T-cell (primary cell): ENCODE measurements at regions not wholly inside any gene's neighbourhood (a gene's known extent, or its start where the extent isn't known, plus 50 kb on each side); places are given as distances from the start of the nearest gene placed in this dataset.

Experiments used
- ATAC-seq, 4 experiments: fragments of 200-7000 bp in 3 of 4; fragments of 150-1000 bp in 1 of 4; cut with Tn5 transposase; replicated peaks in 1 of 4; 1 replicate in 3 of 4; 2 replicates in 1 of 4; pipeline ENCODE4 v1.10.0; 2021; ENCODE audit warnings: moderate library complexity in 3 of 4, mild to moderate bottlenecking in 2 of 4, moderate number of reproducible peaks in 1 of 4
- CTCF ChIA-PET, 2 donors: fragments of 300-600 bp; sonication (Branson Sonifier 250); formaldehyde crosslinking; loops; one replicate each; lab custom pipeline; 2022; ENCODE audit warnings: antibody characterized with exemption in 2 of 2; lab: Charles Lee
- POLR2A ChIA-PET, 2 donors: fragments of 300-600 bp; sonication (Branson Sonifier 250); formaldehyde crosslinking; loops; one replicate each; lab custom pipeline; 2022; ENCODE audit warnings: antibody characterized with exemption in 2 of 2; lab: Charles Lee
- DNase-seq, 35 experiments: peaks; one replicate each; pipeline versions ENCODE4 v3.0.0 to v3.0.0-alpha.2; 2013 to 2023
- H3K27ac ChIP-seq: one replicate; pipeline ENCODE4 v1.5.1; 2013; ENCODE audit warnings: low read length
- H3K27me3 ChIP-seq, 2 experiments: replicated peaks in 1 of 2; 1 replicate in 1 of 2; 2 replicates in 1 of 2; pipeline versions ENCODE4 v1.6.1 to v1.7.0; 2013; ENCODE audit warnings: low read length in 1 of 2, mixed read lengths in 1 of 2; ENCODE audit not compliant: control insufficient read depth in 2 of 2, insufficient read depth in 2 of 2; ENCODE audit errors: extremely low read depth in 1 of 2
- H3K36me3 ChIP-seq, 2 donors: 1 replicate in 1 of 2; 2 replicates in 1 of 2; pipeline versions ENCODE4 v1.6.1 to v1.7.0; 2013; ENCODE audit warnings: low read length in 1 of 2; ENCODE audit not compliant: control insufficient read depth in 2 of 2, insufficient read depth in 1 of 2; ENCODE audit errors: extremely low read depth in 1 of 2
- H3K4me1 ChIP-seq, 2 experiments: 1 replicate in 1 of 2; 2 replicates in 1 of 2; pipeline versions ENCODE4 v1.6.1 to v1.7.0; 2013; ENCODE audit warnings: low read length in 2 of 2, mixed read lengths in 1 of 2; ENCODE audit not compliant: insufficient read depth in 2 of 2, control insufficient read depth in 1 of 2; ENCODE audit errors: extremely low read depth in 1 of 2
- H3K4me3 ChIP-seq, 2 donors: 1 replicate in 1 of 2; 2 replicates in 1 of 2; pipeline versions ENCODE4 v1.5.1 to v1.7.0; 2013; ENCODE audit warnings: mild to moderate bottlenecking in 2 of 2, low read length in 1 of 2, moderate library complexity in 1 of 2; ENCODE audit not compliant: control insufficient read depth in 1 of 2; ENCODE audit errors: extremely low read depth in 1 of 2
- H3K9me3 ChIP-seq: 2 replicates; pipeline ENCODE4 v1.7.0; 2013
- H3K27ac Mint-ChIP-seq, 2 donors: one replicate each; pipeline ENCODE4 v1.8.0; 2020 to 2021; ENCODE audit warnings: mild to moderate bottlenecking in 2 of 2, mixed read lengths in 2 of 2
- H3K27me3 Mint-ChIP-seq, 2 donors: one replicate each; pipeline ENCODE4 v1.8.0; 2021 to 2022; ENCODE audit warnings: mixed read lengths in 2 of 2
- H3K36me3 Mint-ChIP-seq: one replicate; pipeline ENCODE4 v1.8.0; 2021; ENCODE audit warnings: mixed read lengths
- H3K4me1 Mint-ChIP-seq, 3 donors: one replicate each; pipeline ENCODE4 v1.8.0; 2020 to 2022; ENCODE audit warnings: mixed read lengths in 3 of 3, mild to moderate bottlenecking in 1 of 3
- H3K4me3 Mint-ChIP-seq, 3 donors: one replicate each; pipeline ENCODE4 v1.8.0; 2020 to 2022; ENCODE audit warnings: mild to moderate bottlenecking in 3 of 3, mixed read lengths in 3 of 3, moderate library complexity in 3 of 3
- H3K9me3 Mint-ChIP-seq, 3 donors: one replicate each; pipeline ENCODE4 v1.8.0; 2020 to 2022; ENCODE audit warnings: mixed read lengths in 3 of 3
- WGBS: methylation state at CpG from one replicate; pipeline ENCODE4 v1.1.5; 2013; ENCODE audit warnings: missing lambda C conversion rate; ENCODE audit not compliant: insufficient coverage; 5-methylcytosine and 5-hydroxymethylcytosine counted together

DNA sequence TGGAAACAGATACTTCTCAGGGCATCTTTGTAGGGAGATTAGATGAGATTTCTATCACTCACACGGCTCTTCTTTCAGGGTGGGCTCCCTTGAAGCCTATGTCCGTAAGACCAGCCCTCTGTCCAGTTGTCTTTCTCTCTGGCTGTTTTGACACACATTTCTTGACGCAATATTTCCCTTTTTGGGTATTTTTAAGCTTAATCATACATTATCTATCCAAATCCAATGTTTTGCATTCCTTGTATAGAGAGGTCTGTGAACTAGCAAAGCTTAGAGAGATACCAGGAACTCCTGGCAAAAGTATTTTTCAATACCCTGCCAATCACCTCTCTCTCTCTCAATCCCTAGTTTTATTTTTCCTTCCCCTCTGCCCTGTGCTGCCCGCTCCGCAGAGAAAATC is 79.3 kb downstream of the EOMES start:
- Mint-ChIP-seq H3K4me1 (peaks cover 15 to 25% (median 19%) of the 10 kb centered on the region in 3 donors), H3K27me3 (no peaks in the 10 kb centered on the region), H3K9me3 (no peaks in the 10 kb centered on the region), H3K4me3 (no peak overlapping the region), H3K27ac (no peak overlapping the region), H3K36me3 (no peaks in the 10 kb centered on the region)
- 94% methylated on average over 2 of the region's 5 CpGs for WGBS
- DNase-seq, result no peak
- ChIA-PET CTCF (no interaction called here), POLR2A (interaction anchor here in 1 of 2 donors (0.6 kb wide), 1 partner anchor 506 kb away, joined by 3 read pairs; no protein-coding TSS in a partner anchor)
- no peak overlapping the region for H3K4me3 ChIP-seq
- no peak for ATAC-seq
- no peak overlapping the region for H3K27ac ChIP-seq
- H3K27me3 ChIP-seq, result no peaks in the 10 kb centered on the region
- no peaks in the 10 kb centered on the region for H3K9me3 ChIP-seq
- H3K36me3 ChIP-seq, result no peaks in the 10 kb centered on the region
- H3K4me1 ChIP-seq, result peaks cover 12 to 14% of the 10 kb centered on the region in 2 experiments

DNA sequence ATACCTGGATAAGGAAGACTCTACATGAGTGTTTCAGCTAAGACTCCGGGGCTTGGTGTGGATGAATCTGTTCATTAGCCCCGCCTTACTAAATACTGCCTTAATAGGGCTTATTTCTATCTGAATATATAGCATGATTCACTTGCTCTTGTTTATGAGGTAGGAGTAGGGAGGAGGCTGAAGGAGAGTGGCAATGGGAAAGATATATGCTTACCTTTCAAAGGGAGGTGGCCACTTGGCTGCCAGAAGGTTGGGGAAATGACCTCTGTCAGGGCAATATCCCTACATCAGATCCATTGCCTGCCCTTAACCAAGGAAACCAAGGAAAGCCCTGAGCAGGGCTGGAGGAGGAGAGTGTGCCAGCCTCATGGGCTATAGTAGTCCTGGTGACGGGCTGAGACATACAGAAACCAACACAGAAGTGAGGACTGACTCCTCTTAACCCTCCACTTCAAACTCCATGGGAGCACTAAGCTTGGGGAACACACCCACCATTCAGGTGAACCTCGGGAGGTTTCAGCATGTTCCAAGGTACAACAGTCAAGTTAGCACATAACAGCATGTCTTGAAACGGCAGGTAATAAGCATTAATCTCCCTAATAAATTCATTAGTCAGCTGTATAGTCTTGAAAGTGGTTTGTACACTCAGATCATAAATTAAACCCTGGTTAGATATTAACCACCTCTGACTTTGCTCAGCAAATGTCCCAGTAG is 80.1 kb downstream of the EOMES start:
- WGBS, result 100% methylated on average over 1 of the region's 5 CpGs

DNA sequence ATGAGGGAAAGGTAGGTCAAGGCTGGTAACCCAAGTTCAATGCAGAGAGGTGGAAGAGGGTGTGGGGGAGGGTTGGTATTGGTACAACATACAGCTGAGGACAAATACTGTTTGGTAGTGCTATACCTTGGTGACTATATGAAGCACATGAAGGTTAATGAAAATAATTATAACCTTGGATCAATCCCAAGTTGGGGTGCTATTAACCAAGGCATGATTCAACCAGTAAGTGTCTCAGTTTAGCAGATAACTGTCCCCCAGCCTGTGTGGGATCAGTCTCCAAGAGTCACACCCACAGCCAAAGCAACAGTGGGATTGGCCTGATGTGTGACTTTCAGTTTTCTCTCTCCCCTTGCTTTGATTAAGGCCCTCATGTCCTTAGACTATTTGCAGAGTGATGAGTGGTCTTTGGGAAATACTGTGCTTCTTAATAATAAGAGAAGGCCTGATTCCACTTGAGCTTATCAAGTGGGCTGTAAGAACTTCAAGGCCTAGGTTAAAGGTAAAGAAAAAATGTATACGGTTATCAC is 80.8 kb downstream of the EOMES start:
- Mint-ChIP-seq H3K36me3 (no peaks in the 10 kb centered on the region), H3K4me1 (peaks cover 15 to 26% (median 20%) of the 10 kb centered on the region in 3 donors), H3K9me3 (no peaks in the 10 kb centered on the region), H3K27me3 (no peaks in the 10 kb centered on the region), H3K4me3 (no peak overlapping the region), H3K27ac (no peak overlapping the region)
- ATAC-seq (no peak), DNase-seq (no peak)
- ChIA-PET CTCF (interaction anchor here in 1 of 2 donors (0.5 to 0.7 kb wide), 2 partner anchors 176 to 412 kb away, joined by 3 to 6 read pairs; no protein-coding TSS in a partner anchor), POLR2A (interaction anchor here (0.5 to 0.7 kb wide), 3 partner anchors 16 to 53 kb away, joined by 4 to 9 read pairs (median 7); no protein-coding TSS in a partner anchor)
- no peak overlapping the region for H3K4me3 ChIP-seq
- H3K27me3 ChIP-seq, result no peaks in the 10 kb centered on the region
- H3K4me1 ChIP-seq, result peaks cover 12 to 14% of the 10 kb centered on the region in 2 experiments
- no peaks in the 10 kb centered on the region for H3K36me3 ChIP-seq
- no peaks in the 10 kb centered on the region for H3K9me3 ChIP-seq
- WGBS, result no CpG with 5 or more reads among the region's 1 CpG
- H3K27ac ChIP-seq, result no peak overlapping the region

More for the DNA sequence above, 80.1 kb downstream of the EOMES start:
- Histone ChIP-seq H3K27ac (no peak overlapping the region), H3K4me1 (peaks cover 12 to 14% of the 10 kb centered on the region in 2 experiments), H3K4me3 (no peak overlapping the region), H3K36me3 (no peaks in the 10 kb centered on the region), H3K27me3 (no peaks in the 10 kb centered on the region), H3K9me3 (no peaks in the 10 kb centered on the region)
- H3K27me3 Mint-ChIP-seq, result no peaks in the 10 kb centered on the region
- DNase-seq (no peak), ATAC-seq (no peak)
- CTCF ChIA-PET, result no interaction called here
- no peak overlapping the region for H3K27ac Mint-ChIP-seq
- H3K9me3 Mint-ChIP-seq, result no peaks in the 10 kb centered on the region
- peaks cover 15 to 26% (median 20%) of the 10 kb centered on the region in 3 donors for H3K4me1 Mint-ChIP-seq
- POLR2A ChIA-PET, result interaction anchor here in 1 of 2 donors (0.6 to 0.7 kb wide), 2 partner anchors 33 to 507 kb away, joined by 3 to 7 read pairs; no protein-coding TSS in a partner anchor
- H3K4me3 Mint-ChIP-seq, result no peak overlapping the region
- H3K36me3 Mint-ChIP-seq, result no peaks in the 10 kb centered on the region

DNA sequence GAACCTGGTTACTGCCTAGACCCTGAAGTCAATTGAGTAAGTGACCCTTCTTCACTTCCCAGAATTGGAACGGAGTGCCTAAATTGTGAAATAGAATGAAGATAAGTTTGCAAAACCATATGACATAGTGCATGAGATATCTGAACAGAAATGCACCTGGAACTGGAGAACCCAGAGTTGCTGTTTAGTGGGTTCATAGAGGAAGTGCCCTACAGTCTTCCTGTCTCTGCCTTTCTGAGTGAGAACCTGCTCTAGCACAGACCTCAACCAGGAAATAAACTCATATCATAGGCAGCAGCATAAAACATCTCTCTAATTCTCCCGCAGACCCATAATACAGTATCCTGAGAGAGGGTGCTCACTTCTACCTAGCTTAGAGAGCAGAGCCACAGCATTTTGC is 82.9 kb downstream of the EOMES start:
- peak overlapping the region; percentile 80 for H3K27ac ChIP-seq
- Mint-ChIP-seq H3K4me3 (peak overlapping the region; percentile 2 to 55 (median 14)), H3K27me3 (no peaks in the 10 kb centered on the region), H3K4me1 (peaks cover 16 to 26% (median 22%) of the 10 kb centered on the region in 3 donors), H3K27ac (peak overlapping the region; percentile 95), H3K9me3 (no peaks in the 10 kb centered on the region), H3K36me3 (no peaks in the 10 kb centered on the region)
- peak; percentile 95 to 100 (median 99) for ATAC-seq
- peaks cover 12 to 16% of the 10 kb centered on the region in 2 experiments for H3K4me1 ChIP-seq
- ChIA-PET CTCF (interaction anchor here in 1 of 2 donors (0.6 kb wide), 1 partner anchor 692 kb away, joined by 3 read pairs; no protein-coding TSS in a partner anchor), POLR2A (no interaction called here)
- DNase-seq, result peak in 20 of 35 experiments; percentile 2 to 62 (median 16)
- no peaks in the 10 kb centered on the region for H3K36me3 ChIP-seq
- no peaks in the 10 kb centered on the region for H3K27me3 ChIP-seq
- H3K9me3 ChIP-seq, result no peaks in the 10 kb centered on the region
- 0% methylated on average over 1 of the region's 2 CpGs for WGBS
- no peak overlapping the region for H3K4me3 ChIP-seq

DNA sequence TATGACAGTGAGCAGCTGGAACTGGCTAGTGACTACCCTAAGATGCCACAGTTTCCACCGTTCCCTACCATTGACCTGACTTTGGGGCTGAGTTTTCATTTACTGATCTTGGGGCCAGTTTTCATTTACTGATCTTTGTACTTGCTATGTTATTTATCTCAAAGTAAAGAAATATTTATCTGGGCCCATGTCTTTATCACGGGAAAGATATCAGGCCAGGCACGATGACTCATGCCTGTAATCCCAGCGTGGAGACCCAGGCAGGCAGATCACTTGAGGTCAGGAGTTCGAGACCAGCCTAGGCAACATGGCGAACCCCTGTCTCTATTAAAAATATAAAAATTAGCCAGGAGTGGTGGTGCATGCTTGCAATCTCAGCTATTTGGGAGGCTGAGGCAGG is 83.5 kb downstream of the EOMES start:
- peaks cover 12 to 23% of the 10 kb centered on the region in 2 experiments for H3K4me1 ChIP-seq
- no peaks in the 10 kb centered on the region for H3K36me3 Mint-ChIP-seq
- ATAC-seq (no peak), DNase-seq (no peak)
- H3K27me3 ChIP-seq, result no peaks in the 10 kb centered on the region
- no peaks in the 10 kb centered on the region for H3K27me3 Mint-ChIP-seq
- ChIA-PET POLR2A (no interaction called here), CTCF (no interaction called here)
- 100% methylated on average over 2 of the region's 6 CpGs for WGBS
- no peak overlapping the region for H3K4me3 Mint-ChIP-seq
- H3K4me3 ChIP-seq, result no peak overlapping the region
- H3K27ac ChIP-seq, result no peak overlapping the region
- H3K27ac Mint-ChIP-seq, result peak overlapping the region; percentile 71 to 95
- H3K4me1 Mint-ChIP-seq, result peaks cover 20 to 27% (median 26%) of the 10 kb centered on the region in 3 donors
- H3K9me3 ChIP-seq, result no peaks in the 10 kb centered on the region
- no peaks in the 10 kb centered on the region for H3K9me3 Mint-ChIP-seq
- H3K36me3 ChIP-seq, result no peaks in the 10 kb centered on the region

DNA sequence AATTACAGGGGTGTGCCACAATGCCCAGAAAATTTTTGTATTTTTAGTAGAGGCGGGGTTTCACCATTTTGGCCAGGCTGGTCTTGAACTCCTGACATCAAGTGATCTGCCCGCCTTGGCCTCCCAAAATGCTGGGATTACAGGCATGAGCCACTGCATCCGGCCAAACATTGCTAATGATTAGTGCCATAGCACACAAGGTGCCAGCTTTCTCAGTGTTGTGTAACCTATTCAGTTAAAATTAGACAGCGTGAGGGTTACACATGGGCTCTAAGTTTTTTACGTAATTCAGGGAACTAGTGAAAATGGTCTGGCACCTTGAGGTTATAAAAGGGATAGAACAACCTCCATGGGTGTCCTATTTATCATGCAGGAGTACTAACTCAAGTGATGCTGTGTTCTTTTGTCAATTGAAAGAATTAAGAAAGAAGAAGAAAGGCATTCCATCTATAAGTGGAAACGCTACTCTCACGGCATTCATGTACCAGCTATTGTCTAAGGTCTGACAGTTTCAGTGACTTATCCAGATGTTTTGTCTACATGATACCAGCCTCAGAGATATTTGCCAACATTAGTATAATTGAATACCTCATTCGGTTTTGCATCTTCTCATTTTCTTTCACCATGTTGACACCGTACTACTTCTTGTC is 84.7 kb downstream of the EOMES start:
- WGBS, result 97% methylated on average over 8 of the region's 9 CpGs

More for the DNA sequence above, 84.7 kb downstream of the EOMES start:
- H3K9me3 Mint-ChIP-seq, result no peaks in the 10 kb centered on the region
- no peaks in the 10 kb centered on the region for H3K27me3 Mint-ChIP-seq
- H3K27ac ChIP-seq, result no peak overlapping the region
- peaks cover 12 to 26% of the 10 kb centered on the region in 2 experiments for H3K4me1 ChIP-seq
- no peaks in the 10 kb centered on the region for H3K27me3 ChIP-seq
- peaks cover 27 to 36% (median 33%) of the 10 kb centered on the region in 3 donors for H3K4me1 Mint-ChIP-seq
- H3K4me3 ChIP-seq, result no peak overlapping the region
- H3K4me3 Mint-ChIP-seq, result no peak overlapping the region
- no peak for ATAC-seq
- DNase-seq, result no peak
- ChIA-PET CTCF (no interaction called here), POLR2A (no interaction called here)
- no peaks in the 10 kb centered on the region for H3K36me3 Mint-ChIP-seq
- no peaks in the 10 kb centered on the region for H3K9me3 ChIP-seq
- H3K36me3 ChIP-seq, result no peaks in the 10 kb centered on the region
- peak overlapping the region in 1 of 2 donors; percentile 95 for H3K27ac Mint-ChIP-seq
